ENCODE measurements at regions not wholly inside any gene's neighbourhood (a gene's known extent, or its start where the extent isn't known, plus 50 kb on each side); places are given as distances from the start of the nearest gene placed in this dataset.

GRCh38 chr7:112969946-112970345 lies 116.7 kb downstream of the GPR85 start:
- H3K36me3 Mint-ChIP-seq (ENCODE audit: insufficient read depth in 1 of 3, low read depth in 3 of 3) = no peaks in the 10 kb centered on the region
- no peak overlapping the region for H3K4me2 ChIP-seq (ENCODE audit: insufficient read depth, insufficient read length, low read length)
- H3K79me2 ChIP-seq (ENCODE audit: insufficient read depth, low read length) = no peaks in the 10 kb centered on the region
- no peak overlapping the region for H2BK15ac ChIP-seq (ENCODE audit: low read depth, low read length)
- no peak overlapping the region for H3K4me3 Mint-ChIP-seq
- no CpG with 5 or more reads among the region's 1 CpG for WGBS (ENCODE audit: extremely low coverage, insufficient read length, low lambda C conversion rate)
- no peak overlapping the region for H3K9ac ChIP-seq (ENCODE audit: extremely low read depth, insufficient read length, low read length)
- H3K27ac Mint-ChIP-seq = no peak overlapping the region
- H3K56ac ChIP-seq (ENCODE audit: insufficient read length, low read depth, low read length) = no peak overlapping the region
- peaks cover 0 to 3% of the 10 kb centered on the region in 2 experiments; a peak in 3 of 4 replicates for H3K4me1 Mint-ChIP-seq
- H2AFZ ChIP-seq (ENCODE audit: low read length) = no peak overlapping the region
- no peaks in the 10 kb centered on the region for H3K9me3 ChIP-seq (ENCODE audit: control insufficient read depth, low read depth, low read length)
- H3K27ac ChIP-seq (ENCODE audit: insufficient read length, low read depth, low read length) = no peak overlapping the region
- DNase-seq = no peak
- no peaks in the 10 kb centered on the region for H3K79me1 ChIP-seq (ENCODE audit: insufficient read depth, low read depth, low read length, poor library complexity, severe bottlenecking)
- H3K27me3 Mint-ChIP-seq (ENCODE audit: low read depth) = no peaks in the 10 kb centered on the region
- no peaks in the 10 kb centered on the region for H3K23me2 ChIP-seq (ENCODE audit: insufficient read length, low read depth, low read length, poor library complexity, severe bottlenecking)
- H2AK5ac ChIP-seq (ENCODE audit: insufficient read length, low read length) = no peak overlapping the region
- H2BK20ac ChIP-seq (ENCODE audit: low read depth, low read length, poor library complexity, severe bottlenecking) = no peak overlapping the region
- no peak overlapping the region for H3T11ph ChIP-seq (ENCODE audit: low read length)
- no peak overlapping the region for H3K18ac ChIP-seq (ENCODE audit: insufficient read length, low read depth, low read length)
- H2BK120ac ChIP-seq (ENCODE audit: low read depth, low read length, poor library complexity, severe bottlenecking) = no peak overlapping the region
- TF ChIP-seq, protein P1, sequence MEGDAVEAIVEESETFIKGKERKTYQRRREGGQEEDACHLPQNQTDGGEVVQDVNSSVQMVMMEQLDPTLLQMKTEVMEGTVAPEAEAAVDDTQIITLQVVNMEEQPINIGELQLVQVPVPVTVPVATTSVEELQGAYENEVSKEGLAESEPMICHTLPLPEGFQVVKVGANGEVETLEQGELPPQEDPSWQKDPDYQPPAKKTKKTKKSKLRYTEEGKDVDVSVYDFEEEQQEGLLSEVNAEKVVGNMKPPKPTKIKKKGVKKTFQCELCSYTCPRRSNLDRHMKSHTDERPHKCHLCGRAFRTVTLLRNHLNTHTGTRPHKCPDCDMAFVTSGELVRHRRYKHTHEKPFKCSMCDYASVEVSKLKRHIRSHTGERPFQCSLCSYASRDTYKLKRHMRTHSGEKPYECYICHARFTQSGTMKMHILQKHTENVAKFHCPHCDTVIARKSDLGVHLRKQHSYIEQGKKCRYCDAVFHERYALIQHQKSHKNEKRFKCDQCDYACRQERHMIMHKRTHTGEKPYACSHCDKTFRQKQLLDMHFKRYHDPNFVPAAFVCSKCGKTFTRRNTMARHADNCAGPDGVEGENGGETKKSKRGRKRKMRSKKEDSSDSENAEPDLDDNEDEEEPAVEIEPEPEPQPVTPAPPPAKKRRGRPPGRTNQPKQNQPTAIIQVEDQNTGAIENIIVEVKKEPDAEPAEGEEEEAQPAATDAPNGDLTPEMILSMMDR (conservative IDR thresholded peaks at IDR 0.05) = no peak
- H4K20me1 ChIP-seq (ENCODE audit: control insufficient read depth, insufficient read depth, insufficient read length) = no peaks in the 10 kb centered on the region
- no peak overlapping the region for H2BK12ac ChIP-seq (ENCODE audit: insufficient read length, low read depth, low read length)
- H4K5ac ChIP-seq (ENCODE audit: insufficient read length, low read depth, low read length) = no peak overlapping the region
- H3K4ac ChIP-seq (ENCODE audit: low read depth, low read length) = no peak overlapping the region
- no peaks in the 10 kb centered on the region for H3K27me3 ChIP-seq (ENCODE audit: insufficient read depth, low read length)
- no peak overlapping the region for H3K23ac ChIP-seq (ENCODE audit: insufficient read length, low read depth, low read length)
- H2BK5ac ChIP-seq (ENCODE audit: insufficient read length, low read length) = no peak overlapping the region
- no peak overlapping the region for H3K14ac ChIP-seq (ENCODE audit: insufficient read depth, low read length)
- H3K4me1 ChIP-seq (ENCODE audit: insufficient read depth, low read length) = no peaks in the 10 kb centered on the region
- H4K8ac ChIP-seq (replicated peaks; ENCODE audit: insufficient read length, low read depth, low read length) = no peak overlapping the region
- no peak overlapping the region for H4K91ac ChIP-seq (ENCODE audit: insufficient read length, low read depth, low read length)
- no peaks in the 10 kb centered on the region for H3K9me3 Mint-ChIP-seq
